GM23338 (cell line): ENCODE measurements at regions not wholly inside any gene's neighbourhood (a gene's known extent, or its start where the extent isn't known, plus 50 kb on each side); places are given as distances from the start of the nearest gene placed in this dataset.

ENCODE experiments used
- ATAC-seq: fragments of 200-7000 bp; cut with Tn5 transposase; 3 replicates; pipeline ENCODE4 v1.9.1; 2020
- DNase-seq: peaks from one replicate; pipeline ENCODE4 v3.0.0-alpha.2; 2015; ENCODE audit warnings: low spot score
- H2AFZ ChIP-seq: fragments of 200-600 bp; sonication (generic); 2 replicates; pipeline ENCODE4 v1.8.0; 2016; ENCODE audit warnings: antibody characterized with exemption, mild to moderate bottlenecking, moderate library complexity
- H3F3A ChIP-seq: fragments of 200-600 bp; sonication (generic); replicated peaks from 2 replicates; pipeline ENCODE4 v1.8.0; 2017; ENCODE audit warnings: antibody characterized with exemption, mixed run types, low read depth
- H3K27ac ChIP-seq: fragments of 200-600 bp; sonication (generic); 2 replicates; pipeline ENCODE4 v1.6.1; 2016; ENCODE audit warnings: low read depth
- H3K27me3 ChIP-seq: fragments of 200-600 bp; sonication (generic); 2 replicates; pipeline ENCODE4 v1.8.0; 2016; ENCODE audit warnings: mild to moderate bottlenecking, mixed run types, moderate library complexity; ENCODE audit not compliant: insufficient read depth
- H3K36me3 ChIP-seq: fragments of 200-600 bp; sonication (generic); 2 replicates; pipeline ENCODE4 v1.8.0; 2016; ENCODE audit warnings: mild to moderate bottlenecking; ENCODE audit not compliant: insufficient read depth
- H3K4me1 ChIP-seq: fragments of 200-600 bp; sonication (generic); 2 replicates; pipeline ENCODE4 v1.8.0; 2016; ENCODE audit warnings: mild to moderate bottlenecking, moderate library complexity; ENCODE audit not compliant: insufficient read depth
- H3K4me2 ChIP-seq: fragments of 200-600 bp; sonication (generic); 2 replicates; pipeline ENCODE4 v1.7.1; 2017; ENCODE audit warnings: mixed run types
- H3K4me3 ChIP-seq: fragments of 200-600 bp; sonication (generic); 2 replicates; pipeline ENCODE4 v1.6.1; 2016; ENCODE audit warnings: mixed run types
- H3K79me2 ChIP-seq: fragments of 200-600 bp; sonication (generic); replicated peaks from 2 replicates; pipeline ENCODE4 v1.8.0; 2017; ENCODE audit warnings: mild to moderate bottlenecking; ENCODE audit not compliant: insufficient read depth
- H3K9me2 ChIP-seq: fragments of 200-600 bp; sonication (generic); 2 replicates; pipeline ENCODE4 v1.8.0; 2017; ENCODE audit not compliant: insufficient read depth
- H4K20me1 ChIP-seq: fragments of 200-600 bp; sonication (generic); replicated peaks from 2 replicates; pipeline ENCODE4 v1.8.0; 2017; ENCODE audit warnings: mild to moderate bottlenecking; ENCODE audit not compliant: insufficient read depth
- H3K27ac Mint-ChIP-seq: 2 replicates; pipeline ENCODE4 v1.8.0; 2020; ENCODE audit warnings: inconsistent platforms, mild to moderate bottlenecking, moderate library complexity, mixed read lengths
- H3K27me3 Mint-ChIP-seq: 3 replicates; pipeline ENCODE4 v1.8.0; 2022; ENCODE audit warnings: low read depth, mild to moderate bottlenecking, moderate library complexity, mixed read lengths, inconsistent platforms; ENCODE audit not compliant: insufficient read depth, poor library complexity
- H3K36me3 Mint-ChIP-seq: 3 replicates; pipeline ENCODE4 v1.8.0; 2021; ENCODE audit warnings: low read depth, mild to moderate bottlenecking, inconsistent platforms, moderate library complexity, mixed read lengths
- H3K4me1 Mint-ChIP-seq: 3 replicates; pipeline ENCODE4 v1.8.0; 2020; ENCODE audit warnings: mild to moderate bottlenecking, inconsistent platforms, mixed read lengths
- H3K4me3 Mint-ChIP-seq: 3 replicates; pipeline ENCODE4 v1.8.0; 2021; ENCODE audit warnings: moderate library complexity, mild to moderate bottlenecking, inconsistent platforms, mixed read lengths
- H3K9me3 Mint-ChIP-seq: 3 replicates; pipeline ENCODE4 v1.8.0; 2020; ENCODE audit warnings: moderate library complexity, mild to moderate bottlenecking, inconsistent platforms, mixed read lengths
- CREB1 ChIP-seq: fragments of 250-450 bp; sonication (Bioruptor Pico); IDR thresholded peaks from 2 replicates; pipeline ENCODE4 v1.5.0; 2020; ENCODE audit warnings: low read depth, mild to moderate bottlenecking, moderate library complexity
- CTCF ChIP-seq, 2 experiments: fragments of 200-600 bp in 1 of 2; sonication (generic) in 1 of 2; conservative IDR thresholded peaks; 2 replicates each; pipeline versions ENCODE4 v1.5.1 to v1.6.1; 2016 to 2017; ENCODE audit warnings: antibody characterized with exemption in 2 of 2, low read depth in 2 of 2, mild to moderate bottlenecking in 2 of 2, moderate library complexity in 1 of 2
- ETS1 ChIP-seq: IDR thresholded peaks from 2 replicates; pipeline ENCODE4 v1.6.1; 2016; ENCODE audit warnings: antibody characterized with exemption
- JUNB ChIP-seq: IDR thresholded peaks from one replicate; pipeline ENCODE4 v1.6.1; 2016; ENCODE audit warnings: antibody characterized with exemption; ENCODE audit not compliant: unreplicated experiment
- NANOG ChIP-seq: IDR thresholded peaks from 2 replicates; pipeline ENCODE4 v1.6.1; 2016; ENCODE audit warnings: antibody characterized with exemption, borderline replicate concordance
- POLR2AphosphoS5 ChIP-seq: IDR thresholded peaks from 2 replicates; pipeline ENCODE4 v1.6.1; 2016; ENCODE audit warnings: antibody characterized with exemption, low read depth
- REST ChIP-seq: IDR thresholded peaks from one replicate; pipeline ENCODE4 v1.6.1; 2018; ENCODE audit warnings: antibody characterized with exemption; ENCODE audit not compliant: unreplicated experiment
- ZNF114 ChIP-seq: fragments of 250-450 bp; sonication (Bioruptor Pico); IDR thresholded peaks from 2 replicates; pipeline ENCODE4 v1.5.0; 2020; ENCODE audit warnings: mild to moderate bottlenecking, moderate library complexity
- ZNF331 ChIP-seq: fragments of 250-450 bp; sonication (Bioruptor Pico); IDR thresholded peaks from 2 replicates; pipeline ENCODE4 v1.5.0; 2020; ENCODE audit warnings: low read depth, mild to moderate bottlenecking, moderate library complexity

GRCh38 chr2:238729261-238729935 lies 118.5 kb upstream of the TWIST2 start:
- no peak for ATAC-seq
- H3F3A ChIP-seq, result no peaks in the 10 kb centered on the region

GRCh38 chr2:238730001-238730669 lies 117.8 kb upstream of the TWIST2 start:
- Histone ChIP-seq H3K79me2 (no peaks in the 10 kb centered on the region), H3K36me3 (no peaks in the 10 kb centered on the region), H3K27ac (no peak overlapping the region), H3K9me2 (no peaks in the 10 kb centered on the region), H3K4me1 (no peaks in the 10 kb centered on the region), H4K20me1 (no peaks in the 10 kb centered on the region), H3F3A (no peaks in the 10 kb centered on the region), H2AFZ (no peak overlapping the region), H3K4me3 (no peak overlapping the region), H3K4me2 (no peak overlapping the region), H3K27me3 (no peaks in the 10 kb centered on the region)
- ATAC-seq, result no peak
- Mint-ChIP-seq H3K27me3 (peaks cover 8% of the 10 kb centered on the region), H3K27ac (no peak overlapping the region), H3K9me3 (no peaks in the 10 kb centered on the region; the same call in 2 of the 3 replicates), H3K36me3 (no peaks in the 10 kb centered on the region), H3K4me1 (no peaks in the 10 kb centered on the region), H3K4me3 (no peak overlapping the region)
- DNase-seq, result no peak
- no peak for TF ChIP-seq ETS1
- TF ChIP-seq REST, result no peak
- no peak for TF ChIP-seq ZNF114 (CRISPR knock-in tag)
- no peak for TF ChIP-seq ZNF331 (CRISPR knock-in tag)
- no peak for TF ChIP-seq CREB1 (CRISPR knock-in tag)
- TF ChIP-seq POLR2AphosphoS5, result no peak
- TF ChIP-seq JUNB, result no peak
- TF ChIP-seq NANOG, result no peak

More at GRCh38 chr2:238729261-238729935, 118.5 kb upstream of the TWIST2 start:
- TF ChIP-seq JUNB, result no peak
- TF ChIP-seq CTCF (conservative IDR thresholded peaks at IDR 0.05; ENCODE audit: low read depth in 2 of 2), result no peak
- no peak for TF ChIP-seq POLR2AphosphoS5
- H3K36me3 Mint-ChIP-seq, result no peaks in the 10 kb centered on the region
- Histone ChIP-seq H4K20me1 (no peaks in the 10 kb centered on the region), H3K4me2 (no peak overlapping the region), H3K79me2 (no peaks in the 10 kb centered on the region), H3K4me1 (no peaks in the 10 kb centered on the region), H3K4me3 (no peak overlapping the region), H2AFZ (no peak overlapping the region), H3K27me3 (no peaks in the 10 kb centered on the region), H3K27ac (no peak overlapping the region), H3K9me2 (no peaks in the 10 kb centered on the region), H3K36me3 (no peaks in the 10 kb centered on the region)
- H3K27ac Mint-ChIP-seq, result no peak overlapping the region
- DNase-seq, result no peak
- no peaks in the 10 kb centered on the region; the same call in 2 of the 3 replicates for H3K9me3 Mint-ChIP-seq
- H3K27me3 Mint-ChIP-seq, result peaks cover 8% of the 10 kb centered on the region
- H3K4me3 Mint-ChIP-seq, result no peak overlapping the region
- H3K4me1 Mint-ChIP-seq, result no peaks in the 10 kb centered on the region
